ENCODE measurements at regions not wholly inside any gene's neighbourhood (a gene's known extent, or its start where the extent isn't known, plus 50 kb on each side); places are given as distances from the start of the nearest gene placed in this dataset.

- no peak overlapping the region for H3K27ac ChIP-seq (ENCODE audit: control insufficient read depth, insufficient read depth)
- FAIRE-seq (no peak), ATAC-seq (no peak), DNase-seq (ENCODE audit: low read depth, low spot score) (no peak)
- no peak overlapping the region for H3K4me3 ChIP-seq
- H3K4me2 ChIP-seq (ENCODE audit: control insufficient read depth, insufficient read depth), result no peak overlapping the region
- CTCF ChIA-PET, result no interaction called here
- RAD21 ChIA-PET (ENCODE audit: unreplicated experiment), result no interaction called here
- WGBS (ENCODE audit: insufficient coverage, insufficient replicate concordance, low lambda C conversion rate, missing lambda C conversion rate), result 0% methylated on average over 4 of the region's 4 CpGs
- no peak overlapping the region for H2AFZ ChIP-seq (ENCODE audit: control insufficient read depth, low read depth, low read length)
- no peaks in the 10 kb centered on the region for H3K4me1 ChIP-seq (ENCODE audit: control insufficient read depth, insufficient read depth, low read length)
- no peaks in the 10 kb centered on the region for H3K9me3 ChIP-seq (replicated peaks; ENCODE audit: control insufficient read depth, insufficient read depth, low read length)
- no peak overlapping the region for H3K9ac ChIP-seq (ENCODE audit: control insufficient read depth, insufficient read depth, low read length)
- intact Hi-C loops (cut with micrococcal nuclease; ENCODE audit: unreplicated experiment), result no loop called here
- in situ Hi-C loops (cut with MboI), result no loop called here
- H3K27me3 ChIP-seq (replicated peaks in 1 of 2; ENCODE audit: control insufficient read depth in 2 of 2, insufficient read depth in 2 of 2, low read length in 1 of 2), result no peaks in the 10 kb centered on the region
- no TSS peak for BruUV-seq (replicated peaks)
- no peaks in the 10 kb centered on the region for H3K79me2 ChIP-seq (ENCODE audit: control insufficient read depth, insufficient read depth, low read length)
- no peaks in the 10 kb centered on the region for H4K20me1 ChIP-seq (ENCODE audit: control insufficient read depth, insufficient read depth)
- POLR2A ChIA-PET, result no interaction called here
- no peak for TF ChIP-seq ZBTB40 (IDR thresholded peaks at IDR 0.05; ENCODE audit: borderline replicate concordance)
- SMC1A ChIA-PET (ENCODE audit: uncharacterized antibody, unreplicated experiment), result interaction anchor here (1.5 kb wide), 1 partner anchor 86 kb away, joined by 5 read pairs; no protein-coding TSS in a partner anchor
- H3K36me3 ChIP-seq (ENCODE audit: control insufficient read depth in 2 of 2, insufficient read depth in 2 of 2, low read length in 1 of 2), result no peaks in the 10 kb centered on the region
These were observed 482.1 kb upstream of the RGS18 start for GRCh38 chr1:191675856-191676783.

GRCh38 chr1:191685669-191686068 lies 472.6 kb upstream of the RGS18 start:
- RAD21 ChIA-PET (ENCODE audit: unreplicated experiment), result no interaction called here
- intact Hi-C loops (cut with micrococcal nuclease; ENCODE audit: unreplicated experiment) (no loop called here), in situ Hi-C loops (cut with MboI) (no loop called here)
- H3K36me3 ChIP-seq (ENCODE audit: control insufficient read depth in 2 of 2, insufficient read depth in 2 of 2, low read length in 1 of 2), result no peaks in the 10 kb centered on the region
- SMC1A ChIA-PET (ENCODE audit: uncharacterized antibody, unreplicated experiment), result no interaction called here
- H3K9me3 ChIP-seq (replicated peaks; ENCODE audit: control insufficient read depth, insufficient read depth, low read length), result no peaks in the 10 kb centered on the region
- no peak overlapping the region for H3K27ac ChIP-seq (ENCODE audit: control insufficient read depth, insufficient read depth)
- BruUV-seq (replicated peaks), result no TSS peak
- DNase-seq (ENCODE audit: low read depth, low spot score) (no peak), ATAC-seq (no peak), FAIRE-seq (no peak)
- 0% methylated on average over 1 of the region's 1 CpG for WGBS (ENCODE audit: insufficient coverage, insufficient replicate concordance, low lambda C conversion rate, missing lambda C conversion rate)
- H3K79me2 ChIP-seq (ENCODE audit: control insufficient read depth, insufficient read depth, low read length), result no peaks in the 10 kb centered on the region
- H3K4me2 ChIP-seq (ENCODE audit: control insufficient read depth, insufficient read depth), result no peak overlapping the region
- H2AFZ ChIP-seq (ENCODE audit: control insufficient read depth, low read depth, low read length), result no peak overlapping the region
- no peak overlapping the region for H3K9ac ChIP-seq (ENCODE audit: control insufficient read depth, insufficient read depth, low read length)
- CTCF ChIA-PET, result no interaction called here
- no peak overlapping the region for H3K4me3 ChIP-seq
- no peaks in the 10 kb centered on the region for H4K20me1 ChIP-seq (ENCODE audit: control insufficient read depth, insufficient read depth)
- H3K27me3 ChIP-seq (replicated peaks in 1 of 2; ENCODE audit: control insufficient read depth in 2 of 2, insufficient read depth in 2 of 2, low read length in 1 of 2), result no peaks in the 10 kb centered on the region
- POLR2A ChIA-PET, result no interaction called here
- H3K4me1 ChIP-seq (ENCODE audit: control insufficient read depth, insufficient read depth, low read length), result no peaks in the 10 kb centered on the region
- TF ChIP-seq CUX1 (IDR thresholded peaks at IDR 0.05; ENCODE audit: insufficient replicate concordance, low read depth, low read length) (no peak), CTCF (IDR thresholded peaks at IDR 0.05 in 2 of 3, conservative IDR thresholded peaks at IDR 0.05 in 1 of 3; ENCODE audit: control insufficient read depth in 2 of 3, extremely low read depth in 1 of 3, insufficient read depth in 1 of 3, low read depth in 3 of 3, low read length in 3 of 3) (no peak)

All from GM12878 (cell line).